GM19025 (cell line): ENCODE measurements at regions not wholly inside any gene's neighbourhood (a gene's known extent, or its start where the extent isn't known, plus 50 kb on each side); places are given as distances from the start of the nearest gene placed in this dataset.
"Not testable (repeated sequence)": the region's sequence is repeated elsewhere in the genome, so short reads cannot be mapped to it uniquely, and the experiment has no call there.

Experiments used
- ATAC-seq: cut with Tn5 transposase; IDR thresholded peaks from one replicate; pipeline ENCODE4 v1.9.1; 2021; ENCODE audit warnings: mild to moderate bottlenecking, low read depth, moderate library complexity; ENCODE audit not compliant: unreplicated experiment

DNA sequence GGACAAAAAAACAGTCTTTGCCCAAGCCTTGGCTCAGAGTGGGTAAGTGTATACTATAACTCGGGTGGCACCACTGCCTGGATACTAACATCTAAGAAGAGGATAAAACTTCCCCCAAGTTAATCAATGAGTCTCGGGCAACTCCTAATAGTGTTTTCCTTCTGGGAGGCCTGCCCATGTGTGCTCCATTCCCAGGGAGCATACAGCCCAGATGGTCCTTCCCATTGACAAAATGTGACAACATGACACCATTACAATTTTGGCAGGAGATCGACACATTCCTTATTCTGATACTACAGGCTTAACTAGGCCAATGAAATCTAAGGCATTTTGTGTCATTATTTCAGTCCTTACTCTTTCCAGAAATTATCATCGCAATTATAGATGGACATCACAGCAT, 52.7 kb upstream of the CRIM1 start:
- no peak for ATAC-seq

DNA sequence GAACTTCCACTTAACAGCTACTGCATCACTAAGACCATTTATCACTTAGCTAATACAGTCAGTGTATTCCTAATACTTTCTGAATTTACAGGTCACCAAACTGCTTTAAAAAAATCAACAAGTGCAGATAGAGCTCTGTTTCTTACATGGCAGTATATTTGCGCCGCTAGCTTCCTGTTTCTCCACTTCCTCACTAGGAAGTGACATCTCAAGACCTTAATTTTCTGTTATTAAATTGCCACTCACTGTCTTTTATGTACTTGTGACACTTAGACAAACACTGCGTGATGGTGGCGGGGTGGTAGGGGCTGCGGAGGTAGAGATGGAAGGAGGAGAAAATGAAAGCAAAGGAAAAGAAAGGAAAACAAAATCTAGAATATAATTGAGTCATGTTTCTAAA, 53.7 kb upstream of the CRIM1 start:
- no peak for ATAC-seq

GRCh38 chr2:36300697-36301096, 54.9 kb upstream of the CRIM1 start:
- no peak for ATAC-seq

DNA sequence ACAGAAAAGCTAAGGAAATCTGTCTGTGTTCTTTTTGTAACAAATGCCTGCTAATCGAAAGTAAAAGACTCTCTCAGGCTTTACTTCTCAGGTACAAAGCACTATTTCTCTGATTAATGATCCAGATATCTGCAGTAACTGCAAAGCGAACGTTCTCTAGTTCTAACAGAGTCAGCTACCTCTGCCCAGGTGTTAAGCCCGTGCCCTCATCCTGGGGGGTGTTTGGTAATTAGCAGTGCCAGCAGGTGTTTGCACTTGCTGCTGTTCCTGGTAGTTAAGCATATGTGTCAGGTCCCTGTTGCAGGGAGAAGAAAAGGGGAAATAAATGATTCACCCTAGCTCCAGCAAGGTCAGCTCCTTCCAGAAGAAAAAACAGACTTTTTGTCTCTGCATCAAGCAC, 58.8 kb upstream of the CRIM1 start:
- no peak for ATAC-seq

DNA sequence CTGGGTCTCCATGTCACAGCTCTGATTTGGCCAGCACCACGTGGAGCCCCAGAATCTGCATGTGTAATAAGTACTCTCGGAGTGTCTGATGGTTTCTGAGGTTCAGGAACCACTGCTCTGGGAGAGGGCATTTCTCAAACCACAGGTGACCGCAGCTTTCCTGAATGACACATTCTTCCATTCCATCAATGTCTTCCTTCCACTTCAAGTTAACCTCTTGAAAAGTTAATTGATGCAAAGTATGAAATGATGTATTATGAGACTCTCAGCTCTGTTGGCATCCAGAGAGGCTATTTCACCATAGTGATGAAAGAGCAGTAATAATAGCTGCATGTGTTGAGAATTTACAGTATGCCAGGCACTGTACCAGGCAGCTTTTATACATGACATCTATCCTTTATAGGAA, 61.3 kb upstream of the CRIM1 start:
- ATAC-seq: no peak

GRCh38 chr2:36290306-36290856, 65.2 kb upstream of the CRIM1 start:
- no peak for ATAC-seq

DNA sequence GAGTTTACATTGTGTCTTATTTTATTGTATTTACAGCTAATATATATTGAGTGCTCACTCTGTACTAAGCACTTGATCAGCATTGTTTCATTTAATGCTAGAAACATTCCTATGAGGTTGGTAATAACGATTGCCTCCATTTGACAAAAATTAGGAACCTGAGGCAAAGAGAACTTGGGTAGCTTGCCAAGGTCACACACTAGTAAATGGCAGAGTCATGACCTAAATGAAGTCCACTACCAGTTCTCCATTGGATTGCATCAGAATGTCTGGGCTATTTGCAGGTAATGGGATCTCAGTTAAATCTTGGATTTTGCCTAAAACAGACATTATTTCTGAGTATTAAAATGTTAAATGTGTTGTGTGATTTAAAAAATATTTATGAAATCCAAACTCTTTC, 65.8 kb upstream of the CRIM1 start:
- no peak for ATAC-seq

DNA sequence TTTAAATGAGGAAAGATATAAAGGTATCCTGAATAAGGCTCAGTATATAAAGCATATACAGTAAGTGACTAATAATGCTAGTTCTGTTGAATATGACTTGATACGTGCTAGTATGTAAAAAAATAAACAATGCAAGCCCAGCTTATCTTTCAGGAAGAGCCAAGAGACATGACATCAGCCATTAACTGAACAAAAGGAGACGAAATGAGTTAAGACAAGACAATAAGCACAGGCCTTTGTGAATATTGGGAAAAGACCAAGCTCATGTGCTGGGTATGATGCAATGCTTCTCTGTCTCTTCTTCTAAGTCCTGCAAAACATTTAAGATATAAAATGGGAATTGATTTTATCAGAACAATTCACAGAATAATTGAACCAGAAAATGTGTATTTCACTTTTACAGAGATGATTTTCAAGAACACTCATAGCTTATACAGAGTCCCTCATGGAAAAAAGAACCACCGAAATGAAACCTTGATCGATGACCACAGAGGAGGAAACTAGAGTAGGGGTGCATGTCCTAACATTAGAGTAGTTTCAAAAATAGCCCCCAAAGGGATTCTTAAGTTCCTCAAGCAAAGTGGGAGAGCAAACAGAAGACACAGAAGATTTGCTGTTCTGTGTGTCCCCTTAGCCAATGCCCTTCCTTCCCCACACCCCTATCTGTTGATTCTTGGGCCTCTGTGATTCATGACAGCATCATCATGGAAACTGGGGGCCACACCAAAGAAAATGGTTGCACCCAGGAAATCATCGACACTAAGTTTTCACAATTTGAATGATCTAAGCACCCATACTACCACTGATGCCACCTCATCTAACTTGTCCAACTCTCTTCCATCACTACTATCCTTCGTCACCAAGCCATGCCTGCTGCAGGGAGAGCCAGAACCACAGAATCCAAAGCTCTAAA, 68.0 kb upstream of the CRIM1 start:
- ATAC-seq: no peak

- ATAC-seq: not testable (repeated sequence)
Measured at GRCh38 chr2:36279506-36279905, 76.1 kb upstream of the CRIM1 start.

GRCh38 chr2:36277881-36278523, 77.6 kb upstream of the CRIM1 start:
- no peak for ATAC-seq

- no peak for ATAC-seq
Measured at GRCh38 chr2:36277146-36277808, 78.3 kb upstream of the CRIM1 start.

- ATAC-seq: no peak
Measured at GRCh38 chr2:36271266-36271665, 84.3 kb upstream of the CRIM1 start.

DNA sequence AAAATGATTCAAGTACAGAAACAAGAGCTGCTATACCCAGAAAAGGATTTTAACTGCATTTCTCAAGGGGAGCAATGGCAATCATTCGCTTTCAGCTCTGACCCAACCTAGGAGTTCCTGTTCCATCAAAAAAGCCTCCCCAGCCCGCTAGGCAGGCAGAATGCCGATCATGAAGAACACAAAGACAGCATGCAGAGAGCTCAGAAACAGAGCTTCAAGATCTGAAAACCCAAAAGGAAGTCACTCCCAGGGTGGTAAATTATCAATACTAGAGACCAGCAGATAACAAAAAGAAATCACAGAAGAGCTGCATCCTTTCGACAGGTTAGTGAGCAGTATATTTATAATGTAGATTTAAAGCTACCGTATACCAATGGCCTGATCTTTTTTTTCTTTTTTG, 84.8 kb upstream of the CRIM1 start:
- ATAC-seq: no peak

GRCh38 chr2:36267194-36267593, 88.4 kb upstream of the CRIM1 start:
- no peak for ATAC-seq

- ATAC-seq: no peak
Measured at GRCh38 chr2:36266536-36267121, 88.9 kb upstream of the CRIM1 start.

DNA sequence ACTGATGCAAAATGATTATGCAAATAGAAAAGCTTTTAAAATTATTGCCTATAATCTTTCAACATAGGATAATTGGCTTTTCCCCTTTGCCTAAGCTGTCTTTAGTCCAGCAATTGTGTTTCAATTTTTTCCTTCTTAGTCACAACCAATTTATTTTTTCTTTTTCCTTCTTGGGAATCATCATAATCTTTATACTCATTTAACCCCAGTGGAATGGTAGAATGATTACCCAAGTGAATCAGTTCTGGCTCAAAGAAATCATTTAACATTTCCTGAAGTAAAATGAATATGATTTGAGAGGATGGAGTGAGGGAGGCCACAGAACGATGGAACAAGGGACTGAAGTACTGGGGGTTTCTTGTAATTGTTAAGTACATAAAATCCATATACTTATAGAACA, 93.0 kb upstream of the CRIM1 start:
- ATAC-seq: no peak

- no peak for ATAC-seq
Measured at GRCh38 chr2:36255863-36256262, 99.7 kb upstream of the CRIM1 start.

DNA sequence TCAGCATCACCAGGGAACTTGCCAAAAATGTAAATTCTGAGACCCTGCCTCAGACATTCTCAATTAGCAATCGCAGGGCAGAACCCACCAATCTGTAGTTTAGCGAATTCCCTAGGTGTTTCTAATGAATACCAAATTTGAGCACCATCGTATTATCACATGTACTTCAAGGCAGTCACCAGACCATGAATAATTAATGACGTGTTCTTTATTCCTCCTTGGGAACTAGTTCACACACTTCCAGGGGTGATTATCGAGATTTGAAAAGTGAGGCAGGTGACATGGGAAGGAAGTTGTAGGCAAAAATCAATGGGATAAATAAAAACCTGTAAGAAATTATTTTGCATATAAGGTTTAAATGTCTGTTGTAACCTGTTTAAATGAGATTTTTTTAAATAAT, 102.5 kb upstream of the CRIM1 start:
- no peak for ATAC-seq

DNA sequence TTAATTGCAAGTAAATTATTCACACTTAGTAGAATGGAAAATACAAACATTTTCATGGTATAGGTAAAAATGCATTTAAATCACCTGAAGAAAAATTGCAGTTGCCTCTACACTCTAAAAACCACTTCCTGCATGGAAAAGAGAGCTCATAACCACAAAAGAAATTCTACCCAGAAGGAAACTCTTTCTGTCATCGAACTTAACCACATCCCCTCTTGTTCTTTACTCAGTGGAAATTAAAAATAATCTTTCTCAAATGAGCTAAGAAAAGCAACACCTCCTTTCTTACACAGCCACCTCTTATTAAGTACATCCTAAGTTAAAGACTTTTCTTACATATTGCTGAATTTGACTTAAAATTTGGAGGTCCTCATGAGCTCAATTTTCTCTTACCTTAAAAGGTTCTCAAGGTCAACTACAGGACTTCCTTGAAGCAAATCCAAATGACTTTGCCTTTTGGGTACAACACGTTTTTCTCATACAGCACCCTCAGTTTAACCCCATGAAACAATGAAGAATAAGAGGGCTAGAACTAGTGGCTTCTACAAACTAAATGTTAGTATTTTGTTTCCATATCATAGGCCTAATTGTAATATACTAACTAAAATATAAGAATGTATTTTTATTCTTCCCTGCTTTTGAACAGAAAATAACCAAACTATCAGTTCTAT, 109.1 kb upstream of the CRIM1 start:
- ATAC-seq: peak; percentile 72

DNA sequence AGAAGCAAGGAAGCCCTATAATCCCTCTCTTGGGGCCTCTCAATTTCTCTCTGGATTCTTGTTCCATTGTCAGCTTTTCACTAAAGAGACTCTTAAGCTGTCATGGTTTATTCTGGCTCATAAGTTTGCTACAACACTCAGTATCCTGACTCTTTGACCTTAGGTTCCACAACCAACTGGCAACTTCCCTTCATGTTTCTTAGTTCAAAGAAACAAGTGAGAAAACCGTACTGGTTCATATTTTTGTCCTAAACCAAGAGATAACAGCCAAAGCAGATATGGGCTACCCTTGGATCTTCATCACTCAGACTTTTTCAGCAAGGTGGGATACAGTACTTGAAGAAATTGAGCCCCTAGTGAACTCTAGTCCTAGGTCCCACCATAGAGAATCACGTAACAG, 109.9 kb upstream of the CRIM1 start:
- no peak for ATAC-seq
